MM.1S (cell line): ENCODE measurements at regions not wholly inside any gene's neighbourhood (a gene's known extent, or its start where the extent isn't known, plus 50 kb on each side); places are given as distances from the start of the nearest gene placed in this dataset.

Source experiments
- DNase-seq: peaks from one replicate; pipeline ENCODE4 v3.0.0-alpha.2; 2015
- H2AFZ ChIP-seq: fragments of 300-600 bp; sonication (generic); 2 replicates; pipeline ENCODE4 v1.6.0; 2016; ENCODE audit warnings: antibody characterized with exemption, low read length
- H3F3A ChIP-seq: fragments of 300-600 bp; sonication (generic); 2 replicates; pipeline ENCODE4 v1.6.1; 2016; ENCODE audit warnings: mild to moderate bottlenecking, antibody characterized with exemption, low read length, moderate library complexity, mixed read lengths; ENCODE audit not compliant: insufficient read depth
- H3K27ac ChIP-seq: fragments of 300-600 bp; sonication (generic); 2 replicates; pipeline ENCODE4 v1.5.1; 2016; ENCODE audit warnings: mild to moderate bottlenecking, low read length
- H3K27me3 ChIP-seq: fragments of 300-600 bp; sonication (generic); replicated peaks from 2 replicates; pipeline ENCODE4 v1.6.0; 2016; ENCODE audit warnings: low read length; ENCODE audit not compliant: insufficient read depth
- H3K36me3 ChIP-seq: fragments of 300-600 bp; sonication (generic); replicated peaks from 2 replicates; pipeline ENCODE4 v1.6.1; 2016; ENCODE audit warnings: mild to moderate bottlenecking, low read length, mixed read lengths; ENCODE audit not compliant: insufficient read depth
- H3K4me1 ChIP-seq: fragments of 300-600 bp; sonication (generic); 2 replicates; pipeline ENCODE4 v1.6.1; 2016; ENCODE audit warnings: low read length, mixed read lengths
- H3K4me2 ChIP-seq: fragments of 300-600 bp; sonication (generic); 2 replicates; pipeline ENCODE4 v1.6.0; 2016; ENCODE audit warnings: low read depth, low read length
- H3K4me3 ChIP-seq: fragments of 300-600 bp; sonication (generic); 2 replicates; pipeline ENCODE4 v1.5.1; 2016; ENCODE audit warnings: low read length, mixed read lengths
- H3K79me2 ChIP-seq: fragments of 300-600 bp; sonication (generic); 2 replicates; pipeline ENCODE4 v1.6.1; 2016; ENCODE audit warnings: mixed run types, low read length, mixed read lengths
- H3K9ac ChIP-seq: fragments of 300-600 bp; sonication (generic); 2 replicates; pipeline ENCODE4 v1.6.1; 2016; ENCODE audit warnings: low read length, mixed read lengths
- H3K9me2 ChIP-seq: fragments of 300-600 bp; sonication (generic); replicated peaks from 2 replicates; pipeline ENCODE4 v1.6.1; 2016; ENCODE audit warnings: mild to moderate bottlenecking, low read length, mixed read lengths; ENCODE audit not compliant: insufficient read depth
- H3K9me3 ChIP-seq: fragments of 300-600 bp; sonication (generic); replicated peaks from 2 replicates; pipeline ENCODE4 v1.6.1; 2016; ENCODE audit warnings: mild to moderate bottlenecking, low read length, mixed read lengths; ENCODE audit not compliant: insufficient read depth
- H4K20me1 ChIP-seq: fragments of 300-600 bp; sonication (generic); 2 replicates; pipeline ENCODE4 v1.6.1; 2016; ENCODE audit warnings: mild to moderate bottlenecking, low read length, moderate library complexity, mixed read lengths; ENCODE audit not compliant: insufficient read depth
- CTCF ChIP-seq: fragments of 300-600 bp; sonication (generic); IDR thresholded peaks from 2 replicates; pipeline ENCODE4 v1.5.1; 2016; ENCODE audit warnings: antibody characterized with exemption, low read length, mixed read lengths
- EZH2 ChIP-seq: fragments of 300-600 bp; sonication (generic); optimal IDR thresholded peaks from 2 replicates; pipeline ENCODE3; 2017; ENCODE audit warnings: low read depth, mild to moderate bottlenecking, antibody characterized with exemption, low read length, mixed read lengths
- EZH2phosphoT487 ChIP-seq: fragments of 300-600 bp; sonication (generic); IDR thresholded peaks from 2 replicates; pipeline ENCODE4 v1.6.1; 2018; ENCODE audit warnings: antibody characterized with exemption, low read length

GRCh38 chrX:140948827-140949226, 53.6 kb upstream of the SPANXB1 start:
- no peaks in the 10 kb centered on the region for H3K36me3 ChIP-seq
- H3F3A ChIP-seq = no peaks in the 10 kb centered on the region
- H3K27ac ChIP-seq = no peak overlapping the region
- DNase-seq = no peak
- no peaks in the 10 kb centered on the region for H3K27me3 ChIP-seq
- H3K9me2 ChIP-seq = no peaks in the 10 kb centered on the region
- no peak for TF ChIP-seq EZH2
- TF ChIP-seq EZH2phosphoT487 = no peak
- no peak for TF ChIP-seq CTCF
- no peak overlapping the region for H3K9ac ChIP-seq
- H4K20me1 ChIP-seq = no peaks in the 10 kb centered on the region
- H3K4me3 ChIP-seq = no peak overlapping the region
- no peak overlapping the region for H2AFZ ChIP-seq
- H3K4me2 ChIP-seq = no peak overlapping the region
- no peaks in the 10 kb centered on the region for H3K9me3 ChIP-seq
- H3K4me1 ChIP-seq = no peaks in the 10 kb centered on the region
- H3K79me2 ChIP-seq = no peaks in the 10 kb centered on the region

GRCh38 chrX:140949233-140949632, 53.2 kb upstream of the SPANXB1 start:
- H3K9me2 ChIP-seq = no peaks in the 10 kb centered on the region
- no peak overlapping the region for H3K9ac ChIP-seq
- no peak overlapping the region for H2AFZ ChIP-seq
- no peak overlapping the region for H3K27ac ChIP-seq
- no peak overlapping the region for H3K4me2 ChIP-seq
- H3K4me3 ChIP-seq = no peak overlapping the region
- H3K27me3 ChIP-seq = no peaks in the 10 kb centered on the region
- H3K79me2 ChIP-seq = no peaks in the 10 kb centered on the region
- no peak for TF ChIP-seq CTCF
- TF ChIP-seq EZH2 = no peak
- TF ChIP-seq EZH2phosphoT487 = no peak
- no peaks in the 10 kb centered on the region for H3K36me3 ChIP-seq
- no peak for DNase-seq
- H3F3A ChIP-seq = no peaks in the 10 kb centered on the region
- H3K4me1 ChIP-seq = no peaks in the 10 kb centered on the region
- H3K9me3 ChIP-seq = no peaks in the 10 kb centered on the region
- no peaks in the 10 kb centered on the region for H4K20me1 ChIP-seq
